SJSA1 (cell line): ENCODE measurements at regions not wholly inside any gene's neighbourhood (a gene's known extent, or its start where the extent isn't known, plus 50 kb on each side); places are given as distances from the start of the nearest gene placed in this dataset.

Source experiments
- DNase-seq, 2 experiments: peaks; one replicate each; pipeline ENCODE4 v3.0.0-alpha.2; 2015 to 2020; ENCODE audit warnings: low spot score in 2 of 2, low read depth in 1 of 2
- H3K27ac ChIP-seq: fragments of 250-450 bp; sonication (Bioruptor Pico); 2 replicates; pipeline ENCODE4 v1.5.1; 2020; ENCODE audit warnings: mild to moderate bottlenecking, moderate library complexity
- H3K27me3 ChIP-seq: fragments of 250-450 bp; sonication (Bioruptor Pico); replicated peaks from 2 replicates; pipeline ENCODE4 v1.5.1; 2020; ENCODE audit warnings: mild to moderate bottlenecking, moderate library complexity
- H3K36me3 ChIP-seq: fragments of 250-450 bp; sonication (Bioruptor Pico); 2 replicates; pipeline ENCODE4 v1.5.1; 2020; ENCODE audit warnings: mild to moderate bottlenecking
- H3K4me1 ChIP-seq: fragments of 250-450 bp; sonication (Bioruptor Pico); replicated peaks from 2 replicates; pipeline ENCODE4 v1.6.1; 2021; ENCODE audit warnings: mild to moderate bottlenecking
- H3K4me3 ChIP-seq: fragments of 250-450 bp; sonication (Bioruptor Pico); 2 replicates; pipeline ENCODE4 v1.5.1; 2020; ENCODE audit warnings: mild to moderate bottlenecking
- H3K9me3 ChIP-seq: fragments of 250-450 bp; sonication (Bioruptor Pico); replicated peaks from 2 replicates; pipeline ENCODE4 v1.5.1; 2020; ENCODE audit warnings: mild to moderate bottlenecking

DNA sequence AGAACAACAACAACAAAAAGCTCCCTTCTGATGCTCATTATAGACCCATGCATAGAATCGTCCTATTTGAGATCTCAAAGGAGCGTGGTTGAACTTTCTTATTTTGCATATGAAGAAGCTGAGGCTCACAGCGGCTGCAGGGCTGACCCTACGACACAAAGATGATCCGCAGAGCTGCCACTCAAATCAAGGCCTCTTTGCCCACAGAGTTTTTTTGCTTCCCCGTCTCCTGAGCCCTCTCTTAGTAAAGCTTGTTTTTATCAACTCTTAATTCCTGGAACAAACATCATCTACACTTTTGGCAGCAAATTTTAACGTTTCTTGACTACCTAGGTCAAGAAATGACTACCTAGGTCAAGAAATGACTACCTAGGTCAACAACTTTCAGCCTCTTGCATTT lies 73.7 kb downstream of the C16orf95 start:
- DNase-seq, result no peak
- Histone ChIP-seq H3K9me3 (no peaks in the 10 kb centered on the region), H3K27ac (no peak overlapping the region), H3K36me3 (no peaks in the 10 kb centered on the region), H3K4me3 (no peak overlapping the region), H3K27me3 (no peaks in the 10 kb centered on the region), H3K4me1 (peaks cover 16% of the 10 kb centered on the region)

GRCh38 chr16:87244636-87245197 lies 72.5 kb downstream of the C16orf95 start:
- Histone ChIP-seq H3K27me3 (no peaks in the 10 kb centered on the region), H3K9me3 (no peaks in the 10 kb centered on the region), H3K4me3 (no peak overlapping the region), H3K27ac (no peak overlapping the region), H3K4me1 (peaks cover 16% of the 10 kb centered on the region), H3K36me3 (no peaks in the 10 kb centered on the region)
- no peak for DNase-seq

- no peak for DNase-seq
- no peak overlapping the region for H3K4me3 ChIP-seq
Measured at GRCh38 chr16:87245511-87245910, 71.7 kb downstream of the C16orf95 start.

GRCh38 chr16:87246269-87247065 lies 70.7 kb downstream of the C16orf95 start:
- Histone ChIP-seq H3K4me1 (peaks cover 1% of the 10 kb centered on the region), H3K27me3 (no peaks in the 10 kb centered on the region), H3K4me3 (no peak overlapping the region), H3K36me3 (no peaks in the 10 kb centered on the region), H3K9me3 (no peaks in the 10 kb centered on the region), H3K27ac (no peak overlapping the region)
- no peak for DNase-seq

More at GRCh38 chr16:87245511-87245910, 71.7 kb downstream of the C16orf95 start:
- H3K27ac ChIP-seq, result no peak overlapping the region
- no peaks in the 10 kb centered on the region for H3K9me3 ChIP-seq
- no peaks in the 10 kb centered on the region for H3K27me3 ChIP-seq
- H3K36me3 ChIP-seq, result no peaks in the 10 kb centered on the region
- peaks cover 11% of the 10 kb centered on the region for H3K4me1 ChIP-seq

DNA sequence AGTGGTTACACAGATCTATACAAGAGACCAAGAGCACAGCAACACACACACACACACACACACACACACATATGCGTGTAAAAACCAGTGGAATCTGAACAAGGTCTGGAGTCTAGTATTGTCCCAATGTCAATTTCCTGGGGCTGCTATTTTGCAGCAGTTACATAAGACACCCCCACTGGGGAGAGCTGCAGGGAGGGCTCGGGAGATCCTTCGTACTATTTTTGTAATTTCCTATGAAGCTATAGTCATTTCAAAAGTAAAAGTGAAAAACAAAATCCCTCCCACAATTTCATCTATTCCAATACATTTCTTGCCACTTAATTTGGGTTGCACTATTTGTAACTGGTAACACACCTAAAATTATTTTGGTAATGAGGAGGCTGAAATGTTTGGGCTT lies 68.5 kb downstream of the C16orf95 start:
- no peak for DNase-seq
- Histone ChIP-seq H3K4me3 (no peak overlapping the region), H3K9me3 (no peaks in the 10 kb centered on the region), H3K27me3 (no peaks in the 10 kb centered on the region), H3K4me1 (peaks cover 6% of the 10 kb centered on the region; the same call in 1 of the 2 replicates), H3K27ac (no peak overlapping the region), H3K36me3 (no peaks in the 10 kb centered on the region)

DNA sequence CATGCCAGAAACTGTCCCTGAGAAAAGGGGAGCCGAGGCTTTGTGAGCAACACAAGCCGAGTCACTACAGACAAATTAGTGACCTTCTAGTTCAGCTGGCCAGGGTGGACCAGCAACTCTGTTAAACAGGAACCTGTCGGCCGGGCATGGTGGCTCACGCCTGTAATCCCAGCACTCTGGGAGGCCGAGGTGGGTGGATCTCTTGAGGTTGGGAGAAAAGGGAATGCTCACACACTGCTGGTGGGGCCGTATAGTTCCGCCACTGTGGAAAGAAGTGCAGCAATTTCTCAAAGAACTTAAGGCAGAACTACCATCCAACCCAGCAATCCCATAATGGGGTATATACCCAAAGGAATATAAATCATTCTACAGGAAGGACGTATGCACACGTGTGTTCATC lies 67.8 kb downstream of the C16orf95 start:
- no peak for DNase-seq
- H3K36me3 ChIP-seq, result no peaks in the 10 kb centered on the region
- no peaks in the 10 kb centered on the region for H3K27me3 ChIP-seq
- peaks cover 6% of the 10 kb centered on the region; the same call in 1 of the 2 replicates for H3K4me1 ChIP-seq
- H3K4me3 ChIP-seq, result no peak overlapping the region
- no peaks in the 10 kb centered on the region for H3K9me3 ChIP-seq
- H3K27ac ChIP-seq, result no peak overlapping the region

DNA sequence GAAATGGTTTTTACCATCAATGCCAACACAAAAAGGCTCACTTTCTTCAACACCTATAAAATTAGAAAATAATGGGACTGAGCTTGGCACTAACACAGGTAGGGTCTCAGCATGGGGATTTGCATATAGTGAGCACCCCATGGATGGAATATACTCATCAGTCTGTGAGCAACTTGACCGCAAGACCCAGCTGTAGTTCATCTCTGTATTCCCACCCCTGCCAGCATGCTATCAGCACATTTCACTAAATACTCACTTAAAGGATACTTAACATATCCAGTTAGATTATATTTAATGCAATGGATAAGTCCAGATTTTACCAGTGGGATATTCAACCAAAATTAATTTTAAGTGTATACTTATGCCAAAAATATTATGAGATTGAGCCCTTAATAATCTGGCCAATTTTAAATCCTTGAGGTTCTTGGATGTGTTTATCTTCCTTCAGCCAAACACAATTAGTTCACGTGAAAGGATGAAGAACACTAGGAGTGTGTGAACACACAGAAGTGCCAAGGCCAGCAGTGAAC lies 66.7 kb downstream of the C16orf95 start:
- peaks cover 6% of the 10 kb centered on the region; the same call in 1 of the 2 replicates for H3K4me1 ChIP-seq
- H3K27ac ChIP-seq, result no peak overlapping the region
- no peaks in the 10 kb centered on the region for H3K9me3 ChIP-seq
- DNase-seq, result no peak
- H3K4me3 ChIP-seq, result no peak overlapping the region
- H3K36me3 ChIP-seq, result no peaks in the 10 kb centered on the region
- H3K27me3 ChIP-seq, result no peaks in the 10 kb centered on the region

GRCh38 chr16:87252269-87252970 lies 64.8 kb downstream of the C16orf95 start:
- H3K27me3 ChIP-seq, result no peaks in the 10 kb centered on the region
- no peak for DNase-seq
- no peak overlapping the region for H3K27ac ChIP-seq
- H3K9me3 ChIP-seq, result no peaks in the 10 kb centered on the region
- H3K36me3 ChIP-seq, result no peaks in the 10 kb centered on the region
- no peak overlapping the region for H3K4me3 ChIP-seq
- H3K4me1 ChIP-seq, result peaks cover 6% of the 10 kb centered on the region; the same call in 1 of the 2 replicates
